HEK293 (cell line): ENCODE measurements at regions not wholly inside any gene's neighbourhood (a gene's known extent, or its start where the extent isn't known, plus 50 kb on each side); places are given as distances from the start of the nearest gene placed in this dataset.

Experiments
- PBX3 ChIP-seq: sonication (generic); formaldehyde crosslinking; IDR thresholded peaks from 2 replicates; pipeline ENCODE4 v1.8.1; 2022; ENCODE audit warnings: mild to moderate bottlenecking, moderate library complexity, missing genetic modification reagents
- PRDM10 ChIP-seq: fragments of 450-650 bp; formaldehyde crosslinking; IDR thresholded peaks from 2 replicates; pipeline ENCODE4 v1.5.1; 2016; ENCODE audit warnings: missing biosample characterization, missing genetic modification characterization
- REPIN1 ChIP-seq: fragments of 450-650 bp; formaldehyde crosslinking; IDR thresholded peaks from 2 replicates; pipeline ENCODE4 v1.5.1; 2017; ENCODE audit warnings: missing biosample characterization, missing genetic modification characterization, low read depth
- SETDB1 ChIP-seq: IDR thresholded peaks from one replicate; pipeline ENCODE4 v1.6.1; 2017; ENCODE audit warnings: mild to moderate bottlenecking, low read length, moderate library complexity, mixed read lengths; ENCODE audit not compliant: insufficient read length
- YY1 ChIP-seq: fragments of 450-650 bp; formaldehyde crosslinking; IDR thresholded peaks from 2 replicates; pipeline ENCODE4 v1.5.1; 2018; ENCODE audit warnings: missing biosample characterization, missing genetic modification characterization
- ZEB2 ChIP-seq: fragments of 450-650 bp; formaldehyde crosslinking; IDR thresholded peaks from 2 replicates; pipeline ENCODE4 v1.5.1; 2016; ENCODE audit warnings: missing biosample characterization, missing genetic modification characterization
- ZNF274 ChIP-seq, 2 experiments: fragments of 200-500 bp in 1 of 2; fragments of 450-650 bp in 1 of 2; sonication (Bioruptor generic) in 1 of 2; formaldehyde crosslinking in 1 of 2; IDR thresholded peaks; 2 replicates each; pipeline versions ENCODE4 v1.5.1 to v1.6.1; 2014 to 2016; ENCODE audit warnings: borderline replicate concordance in 1 of 2, inconsistent platforms in 1 of 2, low read length in 1 of 2, missing biosample characterization in 1 of 2, missing genetic modification characterization in 1 of 2
- ZNF555 ChIP-seq: fragments of 450-650 bp; formaldehyde crosslinking; conservative IDR thresholded peaks from 2 replicates; pipeline ENCODE4 v1.5.1; 2017; ENCODE audit warnings: missing biosample characterization, mild to moderate bottlenecking, missing genetic modification characterization, inconsistent platforms
- TF ChIP-seq, protein P1 (sequence below): fragments of 450-650 bp; formaldehyde crosslinking; IDR thresholded peaks from 2 replicates; pipeline ENCODE4 v1.5.1; 2016; ENCODE audit warnings: missing biosample characterization, missing genetic modification characterization
- TF ChIP-seq, protein P2 (sequence below): fragments of 450-650 bp; formaldehyde crosslinking; IDR thresholded peaks from 2 replicates; pipeline ENCODE4 v1.5.1; 2016; ENCODE audit warnings: missing biosample characterization, missing genetic modification characterization
- TF ChIP-seq, protein P3 (sequence below): fragments of 450-650 bp; formaldehyde crosslinking; IDR thresholded peaks from 2 replicates; pipeline ENCODE4 v1.5.1; 2017; ENCODE audit warnings: missing biosample characterization, missing genetic modification characterization

- TF ChIP-seq PBX3 (CRISPR knock-in tag): no peak
- TF ChIP-seq, protein P1, sequence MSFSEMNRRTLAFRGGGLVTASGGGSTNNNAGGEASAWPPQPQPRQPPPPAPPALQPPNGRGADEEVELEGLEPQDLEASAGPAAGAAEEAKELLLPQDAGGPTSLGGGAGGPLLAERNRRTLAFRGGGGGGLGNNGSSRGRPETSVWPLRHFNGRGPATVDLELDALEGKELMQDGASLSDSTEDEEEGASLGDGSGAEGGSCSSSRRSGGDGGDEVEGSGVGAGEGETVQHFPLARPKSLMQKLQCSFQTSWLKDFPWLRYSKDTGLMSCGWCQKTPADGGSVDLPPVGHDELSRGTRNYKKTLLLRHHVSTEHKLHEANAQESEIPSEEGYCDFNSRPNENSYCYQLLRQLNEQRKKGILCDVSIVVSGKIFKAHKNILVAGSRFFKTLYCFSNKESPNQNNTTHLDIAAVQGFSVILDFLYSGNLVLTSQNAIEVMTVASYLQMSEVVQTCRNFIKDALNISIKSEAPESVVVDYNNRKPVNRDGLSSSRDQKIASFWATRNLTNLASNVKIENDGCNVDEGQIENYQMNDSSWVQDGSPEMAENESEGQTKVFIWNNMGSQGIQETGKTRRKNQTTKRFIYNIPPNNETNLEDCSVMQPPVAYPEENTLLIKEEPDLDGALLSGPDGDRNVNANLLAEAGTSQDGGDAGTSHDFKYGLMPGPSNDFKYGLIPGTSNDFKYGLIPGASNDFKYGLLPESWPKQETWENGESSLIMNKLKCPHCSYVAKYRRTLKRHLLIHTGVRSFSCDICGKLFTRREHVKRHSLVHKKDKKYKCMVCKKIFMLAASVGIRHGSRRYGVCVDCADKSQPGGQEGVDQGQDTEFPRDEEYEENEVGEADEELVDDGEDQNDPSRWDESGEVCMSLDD (tag by site-specific recombination): no peak
- TF ChIP-seq, protein P2, sequence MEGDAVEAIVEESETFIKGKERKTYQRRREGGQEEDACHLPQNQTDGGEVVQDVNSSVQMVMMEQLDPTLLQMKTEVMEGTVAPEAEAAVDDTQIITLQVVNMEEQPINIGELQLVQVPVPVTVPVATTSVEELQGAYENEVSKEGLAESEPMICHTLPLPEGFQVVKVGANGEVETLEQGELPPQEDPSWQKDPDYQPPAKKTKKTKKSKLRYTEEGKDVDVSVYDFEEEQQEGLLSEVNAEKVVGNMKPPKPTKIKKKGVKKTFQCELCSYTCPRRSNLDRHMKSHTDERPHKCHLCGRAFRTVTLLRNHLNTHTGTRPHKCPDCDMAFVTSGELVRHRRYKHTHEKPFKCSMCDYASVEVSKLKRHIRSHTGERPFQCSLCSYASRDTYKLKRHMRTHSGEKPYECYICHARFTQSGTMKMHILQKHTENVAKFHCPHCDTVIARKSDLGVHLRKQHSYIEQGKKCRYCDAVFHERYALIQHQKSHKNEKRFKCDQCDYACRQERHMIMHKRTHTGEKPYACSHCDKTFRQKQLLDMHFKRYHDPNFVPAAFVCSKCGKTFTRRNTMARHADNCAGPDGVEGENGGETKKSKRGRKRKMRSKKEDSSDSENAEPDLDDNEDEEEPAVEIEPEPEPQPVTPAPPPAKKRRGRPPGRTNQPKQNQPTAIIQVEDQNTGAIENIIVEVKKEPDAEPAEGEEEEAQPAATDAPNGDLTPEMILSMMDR (tag by site-specific recombination): no peak
- TF ChIP-seq REPIN1 (tag by site-specific recombination): no peak
- TF ChIP-seq ZNF274 (IDR thresholded peaks at IDR 0.05; ENCODE audit: low read length): no peak
- TF ChIP-seq ZNF274 (tag by site-specific recombination; IDR thresholded peaks at IDR 0.05; ENCODE audit: borderline replicate concordance): no peak
- no peak for TF ChIP-seq ZNF555
- TF ChIP-seq, protein P3, sequence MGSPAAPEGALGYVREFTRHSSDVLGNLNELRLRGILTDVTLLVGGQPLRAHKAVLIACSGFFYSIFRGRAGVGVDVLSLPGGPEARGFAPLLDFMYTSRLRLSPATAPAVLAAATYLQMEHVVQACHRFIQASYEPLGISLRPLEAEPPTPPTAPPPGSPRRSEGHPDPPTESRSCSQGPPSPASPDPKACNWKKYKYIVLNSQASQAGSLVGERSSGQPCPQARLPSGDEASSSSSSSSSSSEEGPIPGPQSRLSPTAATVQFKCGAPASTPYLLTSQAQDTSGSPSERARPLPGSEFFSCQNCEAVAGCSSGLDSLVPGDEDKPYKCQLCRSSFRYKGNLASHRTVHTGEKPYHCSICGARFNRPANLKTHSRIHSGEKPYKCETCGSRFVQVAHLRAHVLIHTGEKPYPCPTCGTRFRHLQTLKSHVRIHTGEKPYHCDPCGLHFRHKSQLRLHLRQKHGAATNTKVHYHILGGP (tag by site-specific recombination): no peak
- TF ChIP-seq ZEB2: no peak
- no peak for TF ChIP-seq SETDB1
- peak; percentile 72 for TF ChIP-seq PRDM10 (tag by site-specific recombination)
- no peak for TF ChIP-seq YY1 (tag by site-specific recombination)
Measured at GRCh38 chr7:16061011-16061410, 360.3 kb downstream of the CRPPA start.
